ENCODE measurements at regions not wholly inside any gene's neighbourhood (a gene's known extent, or its start where the extent isn't known, plus 50 kb on each side); places are given as distances from the start of the nearest gene placed in this dataset.
"Not testable (repeated sequence)": the region's sequence is repeated elsewhere in the genome, so short reads cannot be mapped to it uniquely, and the experiment has no call there.

DNA sequence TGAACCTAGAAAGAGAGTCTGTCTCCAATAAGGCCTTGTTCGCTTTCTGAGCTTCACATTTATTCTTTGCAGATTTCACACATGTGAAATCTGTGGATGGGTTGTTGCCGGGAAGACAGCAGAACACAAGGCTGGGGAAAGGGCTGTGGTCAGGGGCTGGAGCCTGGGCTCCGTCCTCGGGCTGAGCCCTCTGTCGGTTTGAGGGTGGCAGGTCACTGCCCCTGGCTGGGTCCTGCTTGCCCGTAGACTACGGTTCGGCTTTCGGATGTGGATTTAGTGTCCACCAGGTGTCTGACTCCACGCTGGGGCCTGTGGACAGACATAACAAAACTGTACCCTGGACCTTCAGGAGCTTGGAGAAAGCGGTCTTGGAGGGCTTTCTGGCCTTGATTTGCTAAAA lies 117.0 kb upstream of the ALX4 start:
- TF ChIP-seq, protein P1, sequence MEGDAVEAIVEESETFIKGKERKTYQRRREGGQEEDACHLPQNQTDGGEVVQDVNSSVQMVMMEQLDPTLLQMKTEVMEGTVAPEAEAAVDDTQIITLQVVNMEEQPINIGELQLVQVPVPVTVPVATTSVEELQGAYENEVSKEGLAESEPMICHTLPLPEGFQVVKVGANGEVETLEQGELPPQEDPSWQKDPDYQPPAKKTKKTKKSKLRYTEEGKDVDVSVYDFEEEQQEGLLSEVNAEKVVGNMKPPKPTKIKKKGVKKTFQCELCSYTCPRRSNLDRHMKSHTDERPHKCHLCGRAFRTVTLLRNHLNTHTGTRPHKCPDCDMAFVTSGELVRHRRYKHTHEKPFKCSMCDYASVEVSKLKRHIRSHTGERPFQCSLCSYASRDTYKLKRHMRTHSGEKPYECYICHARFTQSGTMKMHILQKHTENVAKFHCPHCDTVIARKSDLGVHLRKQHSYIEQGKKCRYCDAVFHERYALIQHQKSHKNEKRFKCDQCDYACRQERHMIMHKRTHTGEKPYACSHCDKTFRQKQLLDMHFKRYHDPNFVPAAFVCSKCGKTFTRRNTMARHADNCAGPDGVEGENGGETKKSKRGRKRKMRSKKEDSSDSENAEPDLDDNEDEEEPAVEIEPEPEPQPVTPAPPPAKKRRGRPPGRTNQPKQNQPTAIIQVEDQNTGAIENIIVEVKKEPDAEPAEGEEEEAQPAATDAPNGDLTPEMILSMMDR (conservative IDR thresholded peaks at IDR 0.05; ENCODE audit: low read depth, low read length), result no peak
- H3K4me3 ChIP-seq (ENCODE audit: low read depth, low read length), result no peak overlapping the region
- no peak for DNase-seq (ENCODE audit: low read depth)

DNA sequence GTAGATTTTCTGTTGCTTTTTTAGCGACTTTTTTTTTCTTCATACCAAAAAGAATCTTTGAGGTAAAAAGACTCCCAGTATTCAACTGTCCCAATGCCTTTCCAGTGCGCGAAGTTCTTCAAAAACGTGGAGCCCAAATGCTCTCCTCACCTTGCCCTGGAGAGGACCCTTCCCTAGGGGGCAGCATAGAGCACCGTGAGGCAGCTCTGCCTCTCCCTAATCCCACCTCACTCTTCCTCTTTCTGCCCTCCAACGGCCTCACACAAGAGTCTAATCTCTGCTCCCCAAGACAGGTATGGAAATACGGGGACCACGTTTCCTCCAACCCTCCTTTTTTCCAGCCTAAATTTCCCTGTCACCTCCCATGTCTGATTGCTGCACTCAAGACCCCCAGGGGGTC lies 117.5 kb upstream of the ALX4 start:
- H3K4me3 ChIP-seq (ENCODE audit: low read depth, low read length), result no peak overlapping the region
- no peak for DNase-seq (ENCODE audit: low read depth)
- TF ChIP-seq, protein P1 (conservative IDR thresholded peaks at IDR 0.05; ENCODE audit: low read depth, low read length), result peak; percentile 48

DNA sequence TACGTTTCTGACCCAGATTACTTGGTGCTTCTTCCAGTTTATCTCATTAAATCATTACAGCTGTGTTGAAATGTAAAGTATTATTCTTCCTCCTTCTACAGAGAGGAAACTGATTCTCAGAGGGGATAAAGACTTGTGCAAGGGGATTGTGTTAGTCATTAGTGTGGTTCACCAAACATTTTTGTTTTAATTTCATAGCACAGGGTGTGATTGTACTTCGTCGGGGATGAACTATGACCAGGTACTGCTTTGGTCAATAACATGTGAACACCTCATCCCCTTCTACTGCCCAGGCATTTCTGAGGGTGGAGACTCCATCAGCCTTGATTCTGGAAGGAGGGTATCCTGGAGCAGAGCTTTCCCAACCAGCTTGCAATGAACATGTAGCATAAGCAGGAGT lies 120.2 kb upstream of the ALX4 start:
- TF ChIP-seq, protein P1 (conservative IDR thresholded peaks at IDR 0.05; ENCODE audit: low read depth, low read length), result no peak
- no peak overlapping the region for H3K4me3 ChIP-seq (ENCODE audit: low read depth, low read length)
- no peak for DNase-seq (ENCODE audit: low read depth)

DNA sequence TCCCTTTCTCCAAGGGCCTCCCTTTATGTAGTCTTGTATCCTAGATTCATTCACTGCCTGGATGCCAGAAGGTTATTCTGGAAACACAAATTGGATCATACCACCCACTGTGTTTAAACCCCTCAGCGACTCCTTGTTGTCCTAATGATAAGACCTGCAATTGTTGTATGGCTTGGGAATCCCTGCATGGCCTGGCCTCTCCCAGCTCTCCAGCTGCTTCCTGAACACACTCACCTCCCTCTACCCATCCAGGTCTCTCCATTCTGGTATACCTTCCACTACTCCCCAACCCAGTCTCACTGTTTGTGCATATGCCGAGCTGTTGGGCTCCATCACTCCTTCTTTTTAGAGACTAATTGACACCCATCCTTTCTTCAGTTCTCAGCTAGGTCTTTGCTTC lies 124.3 kb upstream of the ALX4 start:
- no peak overlapping the region for H3K4me3 ChIP-seq (ENCODE audit: low read depth, low read length)
- DNase-seq (ENCODE audit: low read depth), result no peak
- TF ChIP-seq, protein P1 (conservative IDR thresholded peaks at IDR 0.05; ENCODE audit: low read depth, low read length), result no peak

DNA sequence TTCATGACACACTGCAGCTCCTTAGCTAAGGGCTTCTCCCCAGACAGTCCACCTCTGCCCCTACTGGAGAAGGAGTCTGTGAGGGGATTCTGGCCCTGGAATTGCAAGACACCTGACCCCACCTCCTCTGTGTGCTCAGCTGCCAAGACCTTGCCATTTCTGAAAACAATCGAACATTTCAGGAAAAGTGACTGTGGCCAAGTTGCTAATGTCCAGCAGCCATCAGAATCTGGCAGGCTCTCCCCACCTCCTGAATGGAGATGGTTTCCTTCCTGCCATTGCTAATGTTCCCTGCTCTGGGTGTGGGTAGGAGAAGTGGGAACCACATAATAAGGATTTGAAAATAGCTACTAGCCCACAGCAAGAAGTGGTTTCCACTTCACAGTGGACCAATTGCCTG lies 127.2 kb upstream of the ALX4 start:
- TF ChIP-seq, protein P1 (conservative IDR thresholded peaks at IDR 0.05; ENCODE audit: low read depth, low read length), result no peak
- no peak for DNase-seq (ENCODE audit: low read depth)
- H3K4me3 ChIP-seq (ENCODE audit: low read depth, low read length), result no peak overlapping the region

DNA sequence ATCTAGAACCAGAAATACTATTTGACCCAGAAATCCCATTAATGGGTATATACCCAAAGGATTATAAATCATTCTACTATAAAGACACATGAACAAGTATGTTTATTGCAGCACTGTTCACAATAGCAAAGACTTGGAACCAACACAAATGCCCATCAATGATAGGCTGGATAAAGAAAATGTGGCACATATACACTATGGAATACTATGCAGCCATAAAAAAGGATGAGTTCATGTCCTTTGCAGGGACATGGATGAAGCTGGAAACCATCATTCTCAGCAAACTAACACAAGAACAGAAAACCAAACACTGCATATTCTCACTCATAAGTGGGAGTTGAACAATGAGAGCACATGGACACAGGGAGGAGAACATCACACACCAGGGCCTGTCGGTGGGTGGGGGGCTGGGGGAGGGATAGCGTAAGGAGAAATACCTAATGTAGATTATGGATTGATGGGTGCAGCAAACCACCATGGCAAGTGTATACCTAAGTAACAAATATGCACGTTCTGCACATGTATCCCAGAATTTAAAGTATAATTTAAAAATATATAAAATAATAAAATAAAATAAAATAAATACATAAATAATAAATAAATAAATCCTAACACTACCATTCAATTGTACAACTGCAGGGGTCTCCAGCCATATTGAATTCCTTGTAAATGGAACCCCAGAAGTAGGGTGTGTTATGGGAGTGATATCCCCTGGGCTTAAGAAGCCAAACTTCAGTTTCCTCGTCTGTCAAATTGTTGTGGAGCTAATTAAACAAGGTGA lies 122.4 kb upstream of the CD82 start:
- not testable (repeated sequence) for DNase-seq (ENCODE audit: low read depth)

DNA sequence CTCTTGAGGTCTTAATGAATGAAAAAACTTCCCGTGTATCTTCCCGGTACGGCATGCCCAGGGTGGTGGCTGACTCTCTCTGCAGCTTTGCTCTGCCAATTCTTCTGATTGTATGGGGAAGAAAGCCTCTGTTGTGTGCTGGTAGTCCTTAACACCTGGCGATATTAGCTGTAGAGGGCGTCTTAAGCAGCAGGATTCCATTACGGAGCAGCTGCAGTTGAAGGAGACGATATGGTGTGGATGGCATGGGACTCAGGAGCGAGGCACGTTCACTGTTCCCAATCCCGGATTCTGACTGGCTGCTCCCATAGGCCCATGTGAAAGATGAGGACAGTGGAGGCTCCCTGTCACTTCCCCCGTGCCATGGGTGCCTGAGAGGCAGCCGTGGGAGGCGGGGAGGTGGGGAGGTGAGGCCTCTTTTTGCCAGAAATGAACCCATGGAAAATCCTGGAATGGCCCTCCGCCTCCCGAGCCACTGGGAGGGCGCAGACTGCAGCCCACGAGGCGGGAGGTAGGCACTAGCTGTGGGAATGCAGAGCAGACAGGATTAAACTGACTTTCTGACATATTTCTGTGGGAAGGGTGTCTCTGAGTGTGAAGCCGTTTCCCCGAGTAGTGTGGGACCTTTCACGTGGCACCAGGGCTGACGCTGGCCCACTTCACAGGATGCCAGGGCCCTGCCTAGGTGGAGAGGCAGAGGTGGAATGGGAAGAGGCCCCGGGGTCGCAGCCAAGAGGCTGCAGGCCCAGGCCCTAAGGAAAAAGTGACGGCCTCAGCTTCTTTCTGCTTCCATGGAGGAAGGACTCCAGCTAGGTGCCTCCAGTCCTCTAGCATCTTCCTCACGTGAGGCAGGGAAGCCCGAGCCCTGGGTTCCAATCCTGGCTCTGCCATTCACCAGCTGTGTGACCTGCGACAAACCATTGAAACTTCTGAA lies 121.4 kb upstream of the CD82 start:
- TF ChIP-seq, protein P1 (conservative IDR thresholded peaks at IDR 0.05; ENCODE audit: low read depth, low read length), result no peak
- no peak overlapping the region for H3K4me3 ChIP-seq (ENCODE audit: low read depth, low read length)
- no peak for DNase-seq (ENCODE audit: low read depth)

More for the DNA sequence above, 122.4 kb upstream of the CD82 start:
- H3K4me3 ChIP-seq (ENCODE audit: low read depth, low read length), result not testable (repeated sequence)

Data from epithelial cell of proximal tubule (primary cell).